HFF-Myc (cell line): ENCODE measurements at regions not wholly inside any gene's neighbourhood (a gene's known extent, or its start where the extent isn't known, plus 50 kb on each side); places are given as distances from the start of the nearest gene placed in this dataset.

Experiments used
- DNase-seq: peaks from one replicate; pipeline ENCODE4 v3.0.0-alpha.2; 2011; ENCODE audit warnings: low read depth; ENCODE audit errors: extremely low read depth
- H3K4me3 ChIP-seq: replicated peaks from 2 replicates; pipeline ENCODE4 v1.5.1; 2011; ENCODE audit warnings: low read depth, mild to moderate bottlenecking, control low read depth, low read length
- CTCF ChIP-seq: IDR thresholded peaks from 2 replicates; pipeline ENCODE4 v1.5.1; 2012; ENCODE audit warnings: mild to moderate bottlenecking, low read depth, low read length, control low read depth; ENCODE audit errors: missing control alignments

DNA sequence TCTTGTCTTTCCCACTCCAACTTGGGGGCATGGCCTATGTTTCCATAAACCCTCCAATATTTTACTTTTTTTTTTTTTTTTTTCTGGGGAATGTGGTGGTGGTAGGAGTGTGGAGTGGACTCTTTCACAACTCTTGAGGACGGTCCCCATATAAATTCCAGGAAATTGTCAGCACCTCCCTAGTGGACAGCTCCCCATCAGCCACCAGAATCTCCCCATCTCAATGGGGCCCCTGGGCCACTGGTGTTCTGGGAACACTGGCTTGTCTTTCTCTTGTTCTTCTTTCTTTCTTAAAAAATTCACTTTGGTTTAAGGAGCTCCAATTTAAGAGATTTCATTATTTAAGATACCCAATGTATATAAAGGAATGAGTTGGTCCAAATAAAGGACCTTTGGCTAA lies 74.1 kb downstream of the ADM start:
- TF ChIP-seq CTCF: no peak
- no peak overlapping the region for H3K4me3 ChIP-seq
- DNase-seq: no peak

GRCh38 chr11:10379426-10379825 lies 74.6 kb downstream of the ADM start:
- no peak for DNase-seq
- no peak for TF ChIP-seq CTCF
- H3K4me3 ChIP-seq: no peak overlapping the region

- TF ChIP-seq CTCF: no peak
- H3K4me3 ChIP-seq: no peak overlapping the region
- no peak for DNase-seq
Measured at GRCh38 chr11:10379871-10380568, 75.0 kb upstream of the AMPD3 start.

DNA sequence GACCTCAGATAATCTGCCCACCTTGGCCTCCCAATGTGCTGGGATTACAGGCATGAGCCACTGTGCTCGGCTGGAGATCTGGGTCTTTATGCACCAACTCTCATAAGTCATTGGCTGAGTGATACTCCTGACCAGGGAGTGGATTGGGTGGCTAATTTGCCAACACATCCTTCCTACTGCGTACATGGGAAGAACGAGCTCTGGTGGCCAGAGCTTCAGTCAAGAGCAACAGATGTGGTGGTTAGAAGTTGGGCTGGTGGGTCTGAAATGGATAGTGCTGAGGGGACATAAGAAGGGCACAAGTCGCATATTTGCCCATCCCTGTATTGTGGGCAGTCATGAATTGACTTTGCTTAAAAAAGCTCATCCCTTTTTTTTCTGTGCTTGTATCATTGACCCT lies 74.1 kb upstream of the AMPD3 start:
- no peak for TF ChIP-seq CTCF

DNA sequence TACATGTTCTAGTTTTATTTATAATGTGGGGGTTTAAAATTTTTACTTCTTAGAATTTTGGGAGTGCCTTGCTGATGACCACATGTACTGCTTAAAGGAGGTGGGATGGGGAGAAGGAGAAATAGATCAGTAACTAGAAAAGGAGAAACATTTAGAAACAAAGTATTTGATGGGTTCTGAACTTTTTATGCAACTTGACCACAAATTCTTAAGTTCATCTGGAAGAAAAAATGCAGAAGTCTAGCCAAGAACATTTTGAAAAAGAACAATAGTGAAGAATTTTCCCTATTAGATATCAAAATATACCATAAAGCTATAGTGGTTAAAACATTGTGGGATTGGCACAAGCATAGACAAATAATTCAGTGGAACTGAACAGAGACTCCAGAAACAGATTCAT lies 73.3 kb upstream of the AMPD3 start:
- no peak for DNase-seq
- H3K4me3 ChIP-seq: no peak overlapping the region
- TF ChIP-seq CTCF: no peak

More for the DNA sequence above, 74.1 kb upstream of the AMPD3 start:
- DNase-seq: no peak
- no peak overlapping the region for H3K4me3 ChIP-seq

DNA sequence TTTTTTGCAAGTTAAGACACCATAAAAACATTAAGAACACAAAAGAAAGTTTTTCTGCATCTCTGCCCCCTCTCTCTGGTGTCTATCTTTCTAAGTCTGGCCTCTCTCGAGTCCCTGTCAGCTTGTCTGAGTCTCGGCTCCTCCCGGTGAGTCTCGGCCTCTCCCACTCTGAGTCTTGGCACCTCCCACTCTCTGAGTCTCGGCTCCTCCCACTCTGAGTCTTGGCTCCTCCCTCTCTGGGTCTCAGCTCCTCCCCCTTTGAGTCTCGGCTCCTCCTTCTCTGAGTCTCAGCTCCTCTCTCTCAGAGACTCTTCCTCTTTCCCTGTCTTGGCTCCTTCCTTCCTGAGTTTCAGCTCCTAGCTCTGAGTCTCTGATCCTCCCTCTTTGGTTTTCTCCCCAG lies 72.5 kb upstream of the AMPD3 start:
- no peak for DNase-seq
- H3K4me3 ChIP-seq: no peak overlapping the region
- no peak for TF ChIP-seq CTCF

DNA sequence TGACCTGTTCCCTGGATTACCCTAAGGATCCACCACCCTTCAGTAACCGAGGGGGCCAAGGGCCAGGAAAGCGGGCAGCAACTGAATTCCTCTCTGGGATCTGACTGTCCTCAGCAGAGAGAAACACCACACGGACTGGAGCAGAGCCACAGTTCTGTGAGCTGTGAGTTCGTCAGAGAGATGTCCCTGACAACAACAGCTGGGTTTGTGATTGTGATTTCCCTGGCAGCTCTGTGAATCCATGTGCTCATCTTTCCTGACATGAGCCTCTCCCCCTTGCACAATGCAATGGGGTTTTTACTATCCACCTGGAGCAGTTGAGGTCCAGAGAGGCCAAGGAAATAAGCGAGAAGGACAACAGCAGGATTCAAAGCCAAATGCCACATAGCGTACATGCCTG lies 69.4 kb upstream of the AMPD3 start:
- no peak for TF ChIP-seq CTCF
- DNase-seq: no peak
- no peak overlapping the region for H3K4me3 ChIP-seq
